ENCODE measurements at regions not wholly inside any gene's neighbourhood (a gene's known extent, or its start where the extent isn't known, plus 50 kb on each side); places are given as distances from the start of the nearest gene placed in this dataset.

DNA sequence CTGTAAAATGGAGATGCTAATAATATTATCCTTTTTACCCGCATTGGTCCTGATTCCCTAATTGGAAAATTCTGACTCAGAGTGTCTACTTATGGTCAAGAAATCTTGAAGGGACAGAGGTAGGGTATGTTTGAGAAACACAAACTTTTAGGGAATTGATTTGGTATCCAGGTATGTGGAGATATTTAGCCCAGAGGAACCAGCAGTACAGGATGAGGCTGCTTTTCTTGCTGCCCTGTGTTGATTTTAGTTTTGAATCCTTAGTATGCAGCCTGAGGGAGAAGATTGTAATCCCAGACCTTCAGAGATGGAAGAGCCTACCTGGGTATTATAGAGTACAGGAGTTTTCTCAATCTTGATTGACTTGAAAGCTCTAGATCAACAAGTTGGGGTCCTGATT, 569.1 kb downstream of the PDCD6IP start:
- Histone ChIP-seq H4K20me1 (ENCODE audit: insufficient read depth, low read length) (no peaks in the 10 kb centered on the region), H3K4me1 (ENCODE audit: low read length) (peaks cover 43% of the 10 kb centered on the region), H3K36me3 (replicated peaks; ENCODE audit: low read depth, low read length) (peaks cover 9% of the 10 kb centered on the region), H3K27ac (ENCODE audit: low read length) (no peak overlapping the region), H3K27me3 (ENCODE audit: low read depth, low read length) (no peaks in the 10 kb centered on the region), H3K9ac (ENCODE audit: low read length) (no peak overlapping the region), H2AFZ (ENCODE audit: low read depth, low read length) (no peak overlapping the region), H3K4me3 (ENCODE audit: low read length) (no peak overlapping the region), H3K79me2 (ENCODE audit: low read length) (no peaks in the 10 kb centered on the region), H3K9me3 (ENCODE audit: insufficient read depth, low read length) (peaks cover 6% of the 10 kb centered on the region), H3K4me2 (ENCODE audit: low read length) (no peak overlapping the region)
- no peak for TF ChIP-seq CTCF (IDR thresholded peaks at IDR 0.05; ENCODE audit: low read depth, low read length)
- no peak for TF ChIP-seq EZH2phosphoT487 (IDR thresholded peaks at IDR 0.05; ENCODE audit: low read depth)

DNA sequence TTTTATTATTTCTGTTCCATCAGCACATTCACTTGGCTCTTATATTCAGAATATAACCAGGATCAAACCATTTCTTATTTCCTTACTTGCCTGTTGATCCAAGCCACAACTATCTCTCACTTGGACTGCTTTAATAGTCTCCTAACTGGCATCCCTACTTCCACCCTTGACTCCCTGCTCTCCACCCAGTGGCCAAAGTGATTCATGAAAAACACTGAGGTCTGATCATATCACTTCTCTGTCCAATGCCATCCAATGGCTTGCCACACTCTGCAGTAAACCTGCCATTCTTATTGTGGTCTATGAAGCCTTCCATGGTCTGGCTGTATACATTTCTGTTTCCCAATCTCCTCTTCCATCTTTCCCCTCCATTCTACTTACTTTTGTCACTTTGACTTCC, 576.1 kb downstream of the PDCD6IP start:
- Histone ChIP-seq H3K27me3 (ENCODE audit: low read depth, low read length) (no peaks in the 10 kb centered on the region), H3K4me2 (ENCODE audit: low read length) (no peak overlapping the region), H3K36me3 (replicated peaks; ENCODE audit: low read depth, low read length) (no peaks in the 10 kb centered on the region), H2AFZ (ENCODE audit: low read depth, low read length) (no peak overlapping the region), H3K4me1 (ENCODE audit: low read length) (peaks cover 15% of the 10 kb centered on the region), H3K4me3 (ENCODE audit: low read length) (no peak overlapping the region), H4K20me1 (ENCODE audit: insufficient read depth, low read length) (no peaks in the 10 kb centered on the region), H3K79me2 (ENCODE audit: low read length) (no peaks in the 10 kb centered on the region), H3K9ac (ENCODE audit: low read length) (no peak overlapping the region), H3K27ac (ENCODE audit: low read length) (no peak overlapping the region), H3K9me3 (ENCODE audit: insufficient read depth, low read length) (no peaks in the 10 kb centered on the region)
- TF ChIP-seq EZH2phosphoT487 (IDR thresholded peaks at IDR 0.05; ENCODE audit: low read depth) (no peak), CTCF (IDR thresholded peaks at IDR 0.05; ENCODE audit: low read depth, low read length) (no peak; the same call in 1 of the 2 replicates)

DNA sequence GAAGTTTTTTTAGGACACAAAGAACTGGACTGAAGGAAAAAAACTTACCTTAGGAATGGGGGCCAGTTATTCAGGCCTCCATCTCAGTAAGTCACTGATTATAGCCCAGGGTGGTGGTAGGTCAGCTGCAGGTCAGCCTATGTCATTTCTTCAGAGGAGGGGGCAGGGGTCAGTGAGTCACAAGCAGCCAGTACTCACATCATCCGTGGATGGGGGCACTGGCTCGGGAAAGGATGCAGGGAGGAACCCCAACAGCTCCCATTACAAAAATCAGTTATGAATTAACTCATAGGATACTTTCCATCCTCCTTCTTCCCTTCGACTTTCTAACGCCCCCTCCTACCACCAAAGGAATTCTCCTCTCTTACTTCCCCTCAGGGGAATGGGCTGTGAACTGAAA, 578.3 kb downstream of the PDCD6IP start:
- Histone ChIP-seq H3K4me1 (ENCODE audit: low read length) (peaks cover 15% of the 10 kb centered on the region), H3K4me3 (ENCODE audit: low read length) (no peak overlapping the region), H3K27me3 (ENCODE audit: low read depth, low read length) (no peaks in the 10 kb centered on the region), H3K27ac (ENCODE audit: low read length) (no peak overlapping the region), H3K36me3 (replicated peaks; ENCODE audit: low read depth, low read length) (no peaks in the 10 kb centered on the region), H4K20me1 (ENCODE audit: insufficient read depth, low read length) (no peaks in the 10 kb centered on the region), H3K79me2 (ENCODE audit: low read length) (no peaks in the 10 kb centered on the region), H3K4me2 (ENCODE audit: low read length) (no peak overlapping the region), H3K9ac (ENCODE audit: low read length) (no peak overlapping the region), H3K9me3 (ENCODE audit: insufficient read depth, low read length) (no peaks in the 10 kb centered on the region), H2AFZ (ENCODE audit: low read depth, low read length) (no peak overlapping the region)
- TF ChIP-seq CTCF (IDR thresholded peaks at IDR 0.05; ENCODE audit: low read depth, low read length) = no peak
- no peak for TF ChIP-seq EZH2phosphoT487 (IDR thresholded peaks at IDR 0.05; ENCODE audit: low read depth)

- Histone ChIP-seq H3K36me3 (replicated peaks; ENCODE audit: low read depth, low read length) (no peaks in the 10 kb centered on the region), H3K9ac (ENCODE audit: low read length) (no peak overlapping the region), H3K4me2 (ENCODE audit: low read length) (no peak overlapping the region), H2AFZ (ENCODE audit: low read depth, low read length) (no peak overlapping the region), H3K79me2 (ENCODE audit: low read length) (no peaks in the 10 kb centered on the region), H3K27me3 (ENCODE audit: low read depth, low read length) (no peaks in the 10 kb centered on the region), H3K4me1 (ENCODE audit: low read length) (peaks cover 11% of the 10 kb centered on the region), H3K9me3 (ENCODE audit: insufficient read depth, low read length) (no peaks in the 10 kb centered on the region), H4K20me1 (ENCODE audit: insufficient read depth, low read length) (no peaks in the 10 kb centered on the region), H3K4me3 (ENCODE audit: low read length) (no peak overlapping the region), H3K27ac (ENCODE audit: low read length) (no peak overlapping the region)
- TF ChIP-seq CTCF (IDR thresholded peaks at IDR 0.05; ENCODE audit: low read depth, low read length) (no peak), EZH2phosphoT487 (IDR thresholded peaks at IDR 0.05; ENCODE audit: low read depth) (no peak)
These were observed 579.5 kb downstream of the PDCD6IP start for GRCh38 chr3:34377961-34378360.
